CD4-positive, alpha-beta T cell (primary cell): ENCODE measurements at regions not wholly inside any gene's neighbourhood (a gene's known extent, or its start where the extent isn't known, plus 50 kb on each side); places are given as distances from the start of the nearest gene placed in this dataset.

Experiments
- ATAC-seq: fragments of 200-7000 bp; cut with Tn5 transposase; one replicate; pipeline ENCODE4 v1.10.0; 2022; ENCODE audit warnings: mild to moderate bottlenecking; ENCODE audit not compliant: poor library complexity
- CTCF ChIA-PET: fragments of 350-600 bp; sonication (Branson Sonifier 250); formaldehyde crosslinking; loops from one replicate; lab custom pipeline; 2021; ENCODE audit warnings: antibody characterized with exemption, inconsistent platforms; lab: Charles Lee
- POLR2A ChIA-PET: fragments of 350-600 bp; sonication (Branson Sonifier 250); formaldehyde crosslinking; loops from one replicate; lab custom pipeline; 2021; ENCODE audit warnings: antibody characterized with exemption, inconsistent platforms; lab: Charles Lee
- DNase-seq, 14 experiments: peaks; one replicate each; pipeline ENCODE4 v3.0.0-alpha.2; 2013 to 2020; ENCODE audit warnings: mixed read lengths in 2 of 14
- H3K27ac ChIP-seq, 2 donors: one replicate each; pipeline versions ENCODE4 v1.5.1 to v1.7.0; 2013; ENCODE audit warnings: low read length in 2 of 2, low read depth in 1 of 2, mild to moderate bottlenecking in 1 of 2
- H3K27me3 ChIP-seq, 2 experiments: 1 replicate in 1 of 2; 2 replicates in 1 of 2; pipeline versions ENCODE4 v1.6.1 to v1.7.0; 2013; ENCODE audit warnings: low read length in 2 of 2, control low read depth in 1 of 2, mild to moderate bottlenecking in 1 of 2, moderate library complexity in 1 of 2; ENCODE audit not compliant: insufficient read depth in 2 of 2, control insufficient read depth in 1 of 2
- H3K36me3 ChIP-seq: one replicate; pipeline ENCODE4 v1.6.1; 2013; ENCODE audit warnings: low read length, control low read depth; ENCODE audit not compliant: insufficient read depth
- H3K4me1 ChIP-seq: one replicate; pipeline ENCODE4 v1.6.1; 2013; ENCODE audit warnings: low read length, control low read depth; ENCODE audit not compliant: insufficient read depth
- H3K4me3 ChIP-seq: one replicate; pipeline ENCODE4 v1.5.1; 2013; ENCODE audit warnings: mild to moderate bottlenecking, low read length, moderate library complexity
- H3K9me3 ChIP-seq, 2 experiments: 1 replicate in 1 of 2; 2 replicates in 1 of 2; pipeline versions ENCODE4 v1.6.1 to v1.7.0; 2013; ENCODE audit warnings: low read length in 2 of 2, mild to moderate bottlenecking in 2 of 2, control low read depth in 1 of 2, moderate library complexity in 1 of 2; ENCODE audit not compliant: control insufficient read depth in 1 of 2, insufficient read depth in 1 of 2
- H3K27ac Mint-ChIP-seq: one replicate; pipeline ENCODE4 v1.8.0; 2020; ENCODE audit warnings: mixed read lengths
- H3K27me3 Mint-ChIP-seq: one replicate; pipeline ENCODE4 v1.8.0; 2021; ENCODE audit warnings: mixed read lengths
- H3K36me3 Mint-ChIP-seq: one replicate; pipeline ENCODE4 v1.8.0; 2021; ENCODE audit warnings: low read depth, mixed read lengths
- H3K4me1 Mint-ChIP-seq: one replicate; pipeline ENCODE4 v1.8.0; 2021; ENCODE audit warnings: low read depth, mixed read lengths
- H3K4me3 Mint-ChIP-seq: one replicate; pipeline ENCODE4 v1.8.0; 2020; ENCODE audit warnings: mild to moderate bottlenecking, mixed read lengths
- H3K9me3 Mint-ChIP-seq: one replicate; pipeline ENCODE4 v1.8.0; 2020; ENCODE audit warnings: mixed read lengths
- intact Hi-C, 2 experiments: fragments of 100-400 bp; cut with DNase I in 1 of 2; cut with micrococcal nuclease in 1 of 2; formaldehyde crosslinking; loops; one replicate each; pipeline versions ENCODE4 v1.15.1 to v1.9.0; 2023 to 2025; cut with DNase I, micrococcal nuclease
- TF ChIP-seq, protein P1 (sequence below): fragments of 200-600 bp; IDR thresholded peaks from one replicate; pipeline ENCODE4 v1.8.0; 2022; ENCODE audit warnings: antibody characterized with exemption, mild to moderate bottlenecking

GRCh38 chr7:68238204-68238805, 1241.7 kb downstream of the TYW1 start:
- Mint-ChIP-seq H3K27ac (no peak overlapping the region), H3K9me3 (peaks cover 11% of the 10 kb centered on the region), H3K4me3 (no peak overlapping the region)

GRCh38 chr7:68243128-68243527, 1246.5 kb downstream of the TYW1 start:
- POLR2A ChIA-PET = no interaction called here

More at GRCh38 chr7:68238204-68238805, 1241.7 kb downstream of the TYW1 start:
- H3K27me3 ChIP-seq = no peaks in the 10 kb centered on the region
- H3K27ac ChIP-seq = no peak overlapping the region
- no peaks in the 10 kb centered on the region for H3K36me3 ChIP-seq
- ChIA-PET CTCF (no interaction called here), POLR2A (no interaction called here)
- no peak overlapping the region for H3K4me3 ChIP-seq
- DNase-seq (no peak), ATAC-seq (no peak)
- Mint-ChIP-seq H3K4me1 (no peaks in the 10 kb centered on the region), H3K27me3 (no peaks in the 10 kb centered on the region), H3K36me3 (no peaks in the 10 kb centered on the region)
- TF ChIP-seq, protein P1, sequence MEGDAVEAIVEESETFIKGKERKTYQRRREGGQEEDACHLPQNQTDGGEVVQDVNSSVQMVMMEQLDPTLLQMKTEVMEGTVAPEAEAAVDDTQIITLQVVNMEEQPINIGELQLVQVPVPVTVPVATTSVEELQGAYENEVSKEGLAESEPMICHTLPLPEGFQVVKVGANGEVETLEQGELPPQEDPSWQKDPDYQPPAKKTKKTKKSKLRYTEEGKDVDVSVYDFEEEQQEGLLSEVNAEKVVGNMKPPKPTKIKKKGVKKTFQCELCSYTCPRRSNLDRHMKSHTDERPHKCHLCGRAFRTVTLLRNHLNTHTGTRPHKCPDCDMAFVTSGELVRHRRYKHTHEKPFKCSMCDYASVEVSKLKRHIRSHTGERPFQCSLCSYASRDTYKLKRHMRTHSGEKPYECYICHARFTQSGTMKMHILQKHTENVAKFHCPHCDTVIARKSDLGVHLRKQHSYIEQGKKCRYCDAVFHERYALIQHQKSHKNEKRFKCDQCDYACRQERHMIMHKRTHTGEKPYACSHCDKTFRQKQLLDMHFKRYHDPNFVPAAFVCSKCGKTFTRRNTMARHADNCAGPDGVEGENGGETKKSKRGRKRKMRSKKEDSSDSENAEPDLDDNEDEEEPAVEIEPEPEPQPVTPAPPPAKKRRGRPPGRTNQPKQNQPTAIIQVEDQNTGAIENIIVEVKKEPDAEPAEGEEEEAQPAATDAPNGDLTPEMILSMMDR = no peak
- H3K4me1 ChIP-seq = no peaks in the 10 kb centered on the region
- peaks cover 10 to 15% of the 10 kb centered on the region in 2 experiments for H3K9me3 ChIP-seq
- intact Hi-C loops = no loop called here

GRCh38 chr7:68244389-68244788, 1247.8 kb downstream of the TYW1 start:
- intact Hi-C loops = no loop called here
- Histone ChIP-seq H3K9me3 (peaks cover 9 to 11% of the 10 kb centered on the region in 2 experiments), H3K27me3 (no peaks in the 10 kb centered on the region), H3K36me3 (no peaks in the 10 kb centered on the region), H3K27ac (no peak overlapping the region), H3K4me3 (no peak overlapping the region), H3K4me1 (no peaks in the 10 kb centered on the region)
- Mint-ChIP-seq H3K36me3 (no peaks in the 10 kb centered on the region), H3K27me3 (no peaks in the 10 kb centered on the region), H3K9me3 (peaks cover 17% of the 10 kb centered on the region), H3K4me3 (no peak overlapping the region), H3K27ac (no peak overlapping the region), H3K4me1 (no peaks in the 10 kb centered on the region)
- TF ChIP-seq, protein P1 = no peak
- ATAC-seq (no peak), DNase-seq (no peak)
- POLR2A ChIA-PET = no interaction called here
- CTCF ChIA-PET = no interaction called here

More at GRCh38 chr7:68243128-68243527, 1246.5 kb downstream of the TYW1 start:
- Histone ChIP-seq H3K36me3 (no peaks in the 10 kb centered on the region), H3K27me3 (no peaks in the 10 kb centered on the region), H3K9me3 (peaks cover 6 to 14% of the 10 kb centered on the region in 2 experiments), H3K4me3 (no peak overlapping the region), H3K4me1 (no peaks in the 10 kb centered on the region), H3K27ac (no peak overlapping the region)
- Mint-ChIP-seq H3K4me1 (no peaks in the 10 kb centered on the region), H3K4me3 (no peak overlapping the region), H3K27ac (no peak overlapping the region), H3K9me3 (peaks cover 14% of the 10 kb centered on the region), H3K27me3 (no peaks in the 10 kb centered on the region), H3K36me3 (no peaks in the 10 kb centered on the region)
- no peak for ATAC-seq
- TF ChIP-seq, protein P1 = no peak
- DNase-seq = no peak
- CTCF ChIA-PET = no interaction called here
- intact Hi-C loops = no loop called here
